HG03354 (cell line): ENCODE measurements at regions not wholly inside any gene's neighbourhood (a gene's known extent, or its start where the extent isn't known, plus 50 kb on each side); places are given as distances from the start of the nearest gene placed in this dataset.
"Not testable (repeated sequence)": the region's sequence is repeated elsewhere in the genome, so short reads cannot be mapped to it uniquely, and the experiment has no call there.

Experiments
- ATAC-seq: cut with Tn5 transposase; IDR thresholded peaks from one replicate; pipeline ENCODE4 v1.9.1; 2021; ENCODE audit warnings: mild to moderate bottlenecking; ENCODE audit not compliant: unreplicated experiment, poor library complexity, severe bottlenecking

DNA sequence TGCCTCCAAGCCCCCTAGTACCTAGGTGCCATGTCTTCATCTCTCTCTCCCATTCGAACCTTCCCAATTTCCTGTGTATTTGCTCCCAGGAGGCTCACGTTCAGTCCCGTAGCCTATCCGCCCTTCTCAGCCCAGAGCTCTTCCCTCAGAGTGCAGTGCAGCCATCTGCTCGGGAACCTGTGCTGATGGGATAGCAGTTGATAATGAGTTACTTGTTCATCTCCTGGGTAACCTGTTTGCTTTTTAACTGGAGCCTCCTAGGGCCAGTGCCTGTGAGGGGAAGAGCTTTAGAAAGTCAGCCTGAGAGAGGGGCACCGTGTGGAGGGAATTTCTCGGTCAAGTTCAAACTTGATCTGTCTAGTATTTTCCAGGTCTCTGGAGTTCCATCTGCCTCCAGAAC, 229.8 kb upstream of the IL12B start:
- ATAC-seq: no peak

DNA sequence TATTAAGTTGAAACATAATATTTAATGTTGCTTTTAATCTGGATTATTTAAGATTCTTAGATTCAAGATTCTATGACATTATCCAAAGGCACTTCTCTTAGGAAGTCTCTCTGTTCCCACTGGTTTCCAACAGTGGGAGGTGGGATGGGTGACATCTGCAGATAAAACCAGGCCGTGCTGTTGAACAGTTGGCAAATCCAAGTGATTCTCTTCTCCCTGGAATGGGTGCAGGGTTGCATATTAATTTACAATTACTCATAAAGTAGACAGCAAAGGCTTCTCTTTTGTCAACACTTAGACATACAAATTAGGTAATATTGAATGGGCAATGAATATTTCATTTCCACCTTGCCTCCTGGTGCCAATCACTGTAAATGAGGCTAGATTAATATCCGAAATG, 233.7 kb upstream of the IL12B start:
- ATAC-seq: no peak

DNA sequence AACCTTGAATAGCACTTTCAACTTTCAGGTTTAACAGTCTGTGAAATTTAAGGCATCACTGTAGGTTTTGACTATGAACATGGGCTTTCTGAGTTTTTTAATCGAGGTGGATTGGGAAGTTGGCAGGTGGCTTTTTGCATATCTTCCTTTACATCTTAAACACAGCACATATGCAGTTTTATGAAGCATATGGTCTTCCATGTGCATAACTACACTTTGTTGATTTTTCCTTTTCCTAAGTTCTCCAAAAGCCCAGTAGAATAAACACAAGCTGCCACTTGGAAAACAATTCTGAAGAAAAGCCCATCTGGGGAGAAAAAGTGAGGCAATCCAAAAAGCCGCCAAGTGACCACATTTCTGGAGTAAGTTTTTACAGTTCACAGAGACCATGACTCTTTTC, 236.5 kb upstream of the IL12B start:
- no peak for ATAC-seq

DNA sequence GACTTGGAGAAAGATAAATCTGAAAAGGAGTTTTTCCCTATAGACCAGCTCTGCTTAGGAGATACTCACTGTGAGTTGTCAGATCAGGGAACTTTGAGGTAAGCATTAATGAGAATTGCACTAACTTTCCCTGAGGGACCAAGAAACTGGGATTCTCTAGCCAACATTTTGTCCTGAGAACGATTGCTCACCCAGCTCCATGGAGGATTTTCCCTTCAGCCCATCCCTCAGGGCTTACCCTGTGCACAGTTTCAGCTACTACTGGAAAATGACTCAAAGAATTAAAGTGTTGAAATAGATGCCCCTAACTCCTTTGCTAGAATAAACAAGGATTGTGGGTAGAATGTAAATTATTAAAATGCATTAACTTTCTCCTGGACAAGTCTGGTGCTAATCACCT, 237.2 kb upstream of the IL12B start:
- ATAC-seq: no peak

DNA sequence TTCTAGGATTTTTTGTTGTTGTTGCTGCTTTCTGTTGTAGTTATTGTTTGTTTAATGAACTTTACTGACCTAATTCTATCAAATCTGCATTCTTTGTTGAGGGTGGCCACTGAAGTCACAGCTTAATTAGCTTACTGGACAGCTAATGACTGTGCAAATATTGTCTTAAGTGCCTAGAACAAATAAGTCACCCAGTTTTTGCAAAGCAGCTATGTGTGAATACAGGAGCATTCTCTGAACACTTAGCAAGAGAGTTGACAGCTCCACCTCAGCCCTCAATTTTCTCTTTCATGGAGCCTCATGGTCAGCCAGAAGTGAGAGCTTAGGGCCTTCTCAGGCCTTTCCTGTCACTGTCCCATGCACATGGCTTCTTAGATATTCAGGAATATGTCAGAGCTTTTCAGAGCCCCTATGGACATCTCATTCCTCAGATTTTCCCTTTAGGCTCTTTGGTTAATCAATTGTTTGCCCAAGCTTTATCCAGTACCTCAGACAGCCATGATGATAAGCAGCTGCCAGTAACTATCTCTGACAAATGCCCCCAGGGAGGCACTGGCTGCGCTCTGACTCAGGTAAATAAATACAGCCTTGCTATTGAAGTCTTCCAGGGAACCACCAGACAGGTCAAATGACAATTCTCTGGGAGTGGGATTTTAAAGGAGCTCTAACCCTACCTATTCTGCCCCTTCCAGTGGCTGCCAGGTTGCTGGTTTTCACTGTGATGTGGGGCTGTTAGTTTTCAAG, 241.4 kb upstream of the IL12B start:
- no peak for ATAC-seq

DNA sequence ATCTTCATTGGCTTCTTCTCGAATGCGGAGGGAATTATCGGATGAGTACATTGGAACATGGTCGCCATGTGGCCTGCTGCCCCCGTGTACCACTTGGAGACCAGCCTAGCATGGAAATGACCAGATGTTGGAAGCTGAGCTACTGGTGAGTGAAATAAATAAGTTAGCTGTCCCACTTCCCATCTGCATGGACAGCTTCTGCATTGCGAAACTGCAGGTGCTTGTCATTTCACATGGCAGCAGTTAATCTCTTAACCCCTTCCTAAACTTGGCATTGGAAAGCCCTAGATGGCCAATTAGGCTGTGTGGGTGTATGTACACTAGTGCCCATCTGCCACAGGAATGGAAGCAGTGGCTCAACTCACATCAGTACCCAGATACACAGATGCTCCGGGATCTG, 246.6 kb upstream of the IL12B start:
- no peak for ATAC-seq

DNA sequence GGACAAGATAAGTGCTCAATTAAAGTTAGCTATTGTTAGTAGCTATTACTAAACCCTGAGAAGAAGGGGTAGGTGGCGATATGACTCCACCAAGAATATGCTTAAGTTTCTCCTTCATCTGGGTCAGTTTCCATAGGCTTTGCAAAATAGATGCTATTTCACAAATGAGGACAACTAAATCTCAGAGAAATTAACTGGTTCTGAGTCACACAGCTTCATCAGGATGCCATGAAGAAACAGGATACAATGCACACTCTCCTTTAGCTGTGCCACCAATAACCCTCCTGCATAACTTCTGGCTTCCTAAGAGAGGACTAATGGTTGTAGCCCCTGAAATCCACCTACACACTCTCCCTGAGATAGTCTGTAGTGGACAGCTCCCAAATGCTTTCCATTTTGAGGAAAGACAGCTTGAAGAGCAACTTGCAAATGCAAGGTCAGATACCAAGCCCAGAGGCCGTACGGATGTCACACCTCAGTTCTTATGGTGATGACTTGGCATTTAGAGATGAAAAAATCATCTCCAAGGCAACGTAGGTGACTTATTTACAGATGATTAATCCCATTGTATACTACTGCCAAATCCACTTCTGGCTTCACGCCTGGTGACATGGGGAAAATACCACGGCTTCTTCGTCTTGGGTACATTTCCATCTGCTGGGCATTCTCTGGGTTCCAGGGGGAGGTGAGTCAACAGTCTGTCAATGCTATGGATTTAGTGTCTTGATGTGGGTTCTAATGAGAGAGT, 251.4 kb upstream of the IL12B start:
- ATAC-seq: no peak

DNA sequence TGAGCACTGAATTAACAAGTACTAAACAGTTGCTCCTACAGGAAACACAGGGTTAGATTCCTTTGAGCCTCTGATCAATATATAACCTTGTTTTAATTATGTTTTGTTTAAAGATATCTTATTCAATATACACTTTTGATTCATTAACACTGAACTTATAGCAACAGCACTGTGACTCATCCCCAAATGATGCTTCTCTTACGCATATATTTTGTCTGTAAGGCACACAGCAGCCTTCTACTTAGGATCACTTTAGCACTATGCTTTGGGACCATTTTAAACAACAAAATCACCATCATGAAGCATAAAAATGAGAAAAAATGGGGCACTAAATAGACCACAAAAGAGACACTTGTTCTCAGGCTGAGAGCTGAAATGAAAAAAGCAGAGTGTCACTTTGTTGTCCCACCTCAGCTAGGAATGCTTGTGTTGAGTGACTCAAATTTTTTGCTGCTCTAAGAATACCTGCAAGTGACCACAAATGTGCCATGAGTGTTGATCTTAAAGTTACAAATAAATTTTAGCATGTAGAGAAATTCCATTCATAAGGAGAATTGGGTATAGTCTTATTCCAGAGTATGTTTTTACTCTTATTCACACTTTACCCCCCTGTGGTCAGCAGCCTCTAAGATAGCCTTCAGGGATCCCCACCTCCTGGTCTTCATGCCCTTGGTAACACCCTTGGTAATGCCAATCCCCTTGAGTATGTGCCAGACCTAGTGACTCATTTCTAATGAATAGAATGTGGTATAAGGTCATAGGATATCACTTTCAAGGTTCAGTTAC, 252.7 kb upstream of the IL12B start:
- no peak for ATAC-seq

DNA sequence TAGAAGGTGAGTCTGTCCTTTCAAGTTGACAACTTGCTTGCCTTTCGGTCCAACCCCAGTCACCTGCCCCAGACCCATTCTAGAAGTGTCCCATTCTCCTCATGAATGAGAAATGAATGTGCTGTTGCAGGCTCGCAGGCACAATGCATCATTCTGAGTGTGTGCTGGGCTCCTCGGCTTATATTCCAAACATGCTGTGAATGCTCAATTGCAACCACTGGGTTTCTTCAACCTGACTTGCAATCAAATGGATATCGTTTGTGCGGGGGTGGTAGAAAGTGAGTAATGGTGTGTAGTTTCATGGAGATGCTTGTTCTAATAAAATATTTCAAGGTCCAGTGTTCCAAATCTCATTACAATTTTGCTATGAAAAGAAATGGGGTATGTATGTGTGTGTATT, 256.6 kb upstream of the IL12B start:
- no peak for ATAC-seq

DNA sequence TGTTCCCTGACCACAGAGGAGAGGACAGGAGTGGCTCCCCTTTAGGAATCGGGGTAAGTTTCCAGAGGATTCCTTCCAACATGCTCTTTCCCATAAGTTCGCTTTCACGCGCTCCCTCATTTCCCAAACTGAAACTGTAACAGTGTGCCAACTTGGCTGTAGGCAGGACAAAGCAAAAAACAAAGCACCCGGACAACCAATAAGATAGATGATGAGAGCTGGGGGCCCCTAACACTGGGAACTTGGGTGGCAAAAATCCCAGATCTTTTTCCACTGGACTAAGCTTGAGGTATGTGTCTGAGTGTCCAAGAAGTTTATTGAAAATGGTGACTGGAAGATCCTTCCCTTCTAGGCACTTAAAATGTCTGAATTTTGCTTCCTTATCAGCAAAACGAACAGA, 258.7 kb upstream of the IL12B start:
- ATAC-seq: no peak

DNA sequence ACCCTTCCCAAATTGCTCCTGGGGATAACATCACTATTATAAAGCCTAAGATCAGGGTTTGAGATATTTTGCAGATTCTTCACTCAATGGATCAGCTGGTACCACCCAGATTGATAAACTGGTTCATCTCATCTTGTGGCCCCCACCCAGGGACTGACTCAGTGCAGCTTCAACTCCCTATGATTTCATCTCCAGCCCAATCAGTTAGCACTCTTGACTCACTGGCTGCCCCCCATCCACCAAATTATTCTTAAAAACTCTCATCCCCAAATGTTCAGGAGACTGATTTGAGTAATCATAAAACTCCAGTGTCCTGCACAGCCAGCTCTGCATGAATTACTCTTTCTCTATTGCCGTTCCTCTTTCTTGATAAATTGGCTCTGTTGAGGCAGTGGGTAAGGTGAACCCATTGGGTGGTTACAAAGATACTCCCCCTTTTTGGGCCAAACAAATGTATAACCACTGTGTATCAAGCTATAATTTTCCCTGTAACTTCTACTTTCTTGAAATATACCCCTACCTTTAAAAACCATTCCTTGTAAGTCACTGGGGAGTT, 263.3 kb upstream of the IL12B start:
- ATAC-seq: no peak

DNA sequence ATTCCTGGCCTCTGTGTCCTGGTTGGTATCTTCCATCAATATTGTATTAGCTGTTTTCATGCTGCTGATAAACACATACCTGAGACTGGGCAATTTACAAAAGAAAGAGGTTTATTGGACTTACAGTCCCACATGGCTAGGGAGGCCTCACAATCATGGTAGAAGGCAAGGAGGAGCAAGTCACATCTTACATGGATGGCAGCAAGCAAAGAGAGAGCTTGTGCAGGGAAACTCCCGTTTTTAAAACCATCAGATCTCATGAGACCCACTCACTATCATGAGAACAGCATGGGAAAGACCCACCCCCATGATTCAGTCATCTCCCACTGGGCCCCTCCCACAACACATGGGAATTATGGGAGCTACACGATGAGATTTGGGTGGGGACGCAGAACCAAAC, 265.3 kb upstream of the IL12B start:
- ATAC-seq: not testable (repeated sequence)

DNA sequence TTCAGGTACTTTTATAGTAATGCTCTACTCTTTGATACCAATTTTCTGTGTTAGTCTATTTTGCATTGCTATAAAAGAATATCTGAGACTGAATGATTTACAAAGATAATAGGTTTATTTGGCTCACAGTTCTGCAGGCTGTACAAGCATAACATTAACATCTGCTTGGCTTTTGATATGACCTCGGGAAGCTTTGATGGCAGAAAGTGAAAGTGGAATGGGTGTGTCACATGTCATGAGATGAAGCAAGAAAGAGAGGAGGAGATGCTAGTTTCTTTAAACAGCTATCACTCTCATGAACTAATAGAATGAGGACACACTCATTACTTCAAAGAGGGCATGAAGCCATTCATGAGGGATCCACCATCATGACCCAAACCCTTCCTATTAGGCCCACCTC, 270.9 kb upstream of the IL12B start:
- ATAC-seq: no peak

DNA sequence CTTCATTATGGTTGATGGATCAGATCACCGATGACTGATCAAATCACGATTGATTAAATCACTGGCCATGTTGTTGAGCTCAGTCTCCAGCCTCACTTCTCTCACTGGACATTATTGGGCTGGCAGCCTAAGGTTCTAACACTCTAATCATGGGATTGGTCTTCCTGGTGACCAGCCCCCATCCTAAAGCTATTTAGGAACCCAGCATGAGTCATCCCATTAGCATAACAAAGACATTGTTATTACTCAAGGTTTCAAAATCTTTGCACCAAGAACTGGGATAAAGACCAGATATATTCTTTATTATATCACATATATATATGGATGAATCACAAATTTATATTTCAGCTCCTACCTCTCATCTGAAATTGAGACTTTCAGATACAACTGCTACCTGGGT, 272.1 kb upstream of the IL12B start:
- no peak for ATAC-seq

DNA sequence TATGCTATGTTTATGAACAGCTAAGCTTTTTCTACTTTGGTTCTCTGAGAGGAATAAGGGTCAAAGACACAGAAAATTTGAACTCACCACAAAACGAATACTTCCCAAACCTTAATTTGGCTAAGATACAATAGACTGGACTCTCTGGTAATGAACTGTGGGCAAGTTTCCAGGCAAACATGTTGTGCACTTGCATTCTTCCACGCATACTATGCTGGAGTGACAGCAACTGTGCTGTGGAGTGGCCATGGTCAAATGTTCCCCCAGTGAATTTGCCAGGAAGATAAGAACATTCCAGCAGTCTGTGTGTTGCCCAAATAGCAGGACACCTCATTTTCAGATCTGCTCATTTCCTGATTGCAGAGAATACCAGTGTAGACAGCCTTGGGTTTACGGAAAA, 275.3 kb upstream of the IL12B start:
- no peak for ATAC-seq

DNA sequence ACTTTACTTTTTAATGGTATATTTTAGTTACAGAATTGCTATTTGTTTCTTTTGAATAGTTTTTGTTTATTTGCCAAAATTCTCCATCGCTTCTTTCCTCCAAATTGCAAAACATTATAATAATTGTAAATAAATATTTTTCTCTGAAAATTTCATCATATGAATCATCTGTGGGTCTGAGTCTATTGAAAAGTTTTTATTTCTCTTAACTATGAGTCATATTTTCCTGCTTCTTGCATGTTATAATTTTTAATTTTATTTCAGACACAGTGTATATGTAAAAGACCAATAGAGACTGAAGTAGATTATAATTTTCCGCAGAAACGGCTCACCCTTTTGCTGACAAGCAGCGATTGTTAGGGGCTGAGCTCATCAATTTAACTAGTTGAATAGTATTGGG, 279.1 kb upstream of the IL12B start:
- ATAC-seq: no peak

DNA sequence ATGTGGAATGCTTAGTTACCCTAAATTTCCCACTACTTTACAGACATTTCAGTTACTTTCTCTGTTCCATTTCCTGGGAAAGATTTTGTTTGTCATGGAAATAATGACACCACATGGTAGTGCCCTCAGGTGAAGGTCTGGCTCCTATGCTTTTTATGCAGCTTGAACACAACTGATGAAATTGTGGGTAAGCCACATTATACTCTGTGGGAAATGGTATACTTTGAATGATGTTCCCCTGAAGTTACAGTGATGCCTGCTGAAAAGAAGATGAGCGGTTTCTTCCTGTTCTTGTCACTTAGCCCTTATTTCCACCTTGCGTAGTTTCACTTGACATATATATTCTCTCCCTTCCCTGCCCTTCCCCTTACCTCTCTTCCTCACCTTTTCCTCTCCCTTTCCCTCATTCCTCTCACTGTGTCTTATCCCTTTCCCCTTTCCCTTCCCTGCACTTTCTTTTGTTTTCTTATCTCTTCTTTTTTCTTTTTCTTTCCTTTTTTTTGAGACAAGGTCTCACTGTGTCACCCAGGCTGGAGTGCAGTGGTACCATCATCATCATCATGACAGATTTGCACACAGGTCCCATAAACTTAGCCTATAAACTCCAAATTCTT, 280.8 kb upstream of the IL12B start:
- no peak for ATAC-seq

DNA sequence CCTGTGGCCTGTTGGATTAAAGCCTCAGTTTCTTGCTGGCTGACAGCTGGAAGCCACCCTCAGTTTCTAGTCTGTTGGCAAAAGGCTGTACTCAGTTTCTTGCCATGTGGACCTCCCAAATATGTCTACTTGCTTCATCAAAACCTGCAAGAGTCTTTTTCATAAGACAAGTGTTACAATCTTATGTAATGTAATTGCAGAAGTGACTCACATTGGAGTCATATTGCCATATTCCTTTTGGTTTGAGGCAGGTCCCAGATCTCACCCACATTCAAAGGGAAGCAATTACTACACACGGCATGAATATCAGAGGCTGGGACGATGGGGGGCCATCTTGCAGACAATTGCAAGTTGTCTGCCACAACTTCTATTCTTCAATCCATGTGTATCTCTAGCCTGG, 286.7 kb upstream of the IL12B start:
- no peak for ATAC-seq

DNA sequence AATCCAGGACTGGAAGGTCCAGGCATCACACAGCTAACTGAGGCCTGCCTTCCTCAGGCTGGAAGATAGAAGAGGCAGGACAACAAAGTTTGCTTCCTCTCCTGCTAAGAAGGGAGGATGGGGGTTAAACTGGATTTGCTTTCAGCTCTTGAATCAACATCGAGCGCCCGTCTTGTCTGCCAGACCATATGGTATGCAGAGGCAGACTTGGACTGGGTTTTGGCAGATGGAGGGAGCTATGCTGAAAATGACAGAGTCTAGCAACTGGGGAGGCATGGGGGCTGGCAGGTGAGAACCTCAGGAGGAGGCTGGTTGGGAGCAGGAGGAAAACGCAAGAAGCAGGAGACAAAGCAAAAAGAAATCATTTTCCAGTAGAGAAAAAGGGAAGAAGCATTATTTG, 289.5 kb upstream of the IL12B start:
- no peak for ATAC-seq

DNA sequence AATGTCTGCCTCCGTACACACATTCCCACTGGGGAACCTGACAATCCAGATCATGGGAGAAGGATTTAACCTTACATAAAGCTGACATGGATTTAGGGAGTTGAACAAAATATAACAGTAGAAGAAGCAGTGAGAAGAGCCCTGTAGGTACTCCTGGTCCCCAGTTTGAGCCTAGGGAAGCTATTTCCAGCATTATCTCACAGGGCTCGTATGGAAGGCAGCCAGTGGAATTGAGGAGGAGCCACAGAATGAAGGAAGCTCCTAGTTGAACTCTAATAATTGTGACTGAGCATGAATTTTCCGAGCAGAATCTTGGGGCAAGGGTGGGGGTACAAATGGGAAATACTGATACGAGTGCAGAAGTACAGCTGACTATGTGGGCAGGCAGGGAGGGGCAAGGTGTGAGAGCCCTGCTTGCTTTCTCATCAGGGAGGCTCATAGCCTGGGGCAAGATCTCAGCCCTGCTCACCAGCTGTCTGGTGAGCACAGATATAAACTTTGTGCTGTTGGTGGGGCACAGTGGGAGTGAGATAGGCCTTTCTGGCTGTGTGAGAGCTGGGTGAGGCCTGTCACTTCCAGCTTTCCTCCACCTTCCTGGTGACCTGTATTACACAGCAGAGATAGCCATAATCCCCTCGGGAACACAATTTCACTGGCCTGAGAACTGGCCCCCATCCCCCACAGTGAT, 290.7 kb upstream of the IL12B start:
- no peak for ATAC-seq
